ENCODE measurements at regions not wholly inside any gene's neighbourhood (a gene's known extent, or its start where the extent isn't known, plus 50 kb on each side); places are given as distances from the start of the nearest gene placed in this dataset.

DNA sequence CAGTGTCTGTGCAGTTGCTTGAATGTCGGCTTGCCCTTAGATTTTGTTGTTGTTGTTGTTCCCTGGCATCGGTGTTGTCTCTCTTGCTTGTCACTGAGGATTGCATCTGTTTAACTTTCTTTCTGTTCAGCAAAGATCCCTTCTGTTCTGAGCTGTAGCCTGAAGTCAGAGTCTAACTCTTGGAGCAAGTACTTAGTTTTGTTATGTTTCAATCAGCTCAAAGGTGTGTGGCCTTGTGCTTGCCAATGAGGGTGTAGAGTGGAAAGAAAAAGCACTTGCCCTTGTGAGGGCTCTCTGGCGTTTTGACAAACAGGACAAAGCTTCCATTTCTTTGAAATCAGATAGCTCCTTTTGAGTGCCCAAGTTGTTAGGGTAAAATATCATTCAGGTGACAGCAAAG lies 757.1 kb upstream of the CDH7 start:
- H3K9ac ChIP-seq (ENCODE audit: insufficient read depth, low read length) = no peak overlapping the region
- H3K4me3 ChIP-seq (replicated peaks in 1 of 4; ENCODE audit: control extremely low read depth in 1 of 4, insufficient read depth in 1 of 4, low read depth in 3 of 4, low read length in 4 of 4) = no peak overlapping the region
- no peaks in the 10 kb centered on the region for H3K4me1 ChIP-seq (ENCODE audit: control insufficient read depth, extremely low read depth, insufficient read depth, low read length)
- no peaks in the 10 kb centered on the region for H3K79me2 ChIP-seq (ENCODE audit: control insufficient read depth, insufficient read depth, low read length)
- no peak overlapping the region for H3K4me2 ChIP-seq (ENCODE audit: extremely low read depth, insufficient read depth, low read length)
- no peaks in the 10 kb centered on the region for H3K27me3 ChIP-seq (ENCODE audit: control insufficient read depth, insufficient read depth, low read length)
- H2AFZ ChIP-seq (ENCODE audit: low read length) = no peak overlapping the region
- H4K20me1 ChIP-seq (ENCODE audit: control insufficient read depth, extremely low read depth, insufficient read depth, low read length) = no peaks in the 10 kb centered on the region
- no peak overlapping the region for H3K27ac ChIP-seq (ENCODE audit: insufficient read depth, low read length)
- no peak for TF ChIP-seq CTCF (conservative IDR thresholded peaks at IDR 0.05 in 1 of 2, IDR thresholded peaks at IDR 0.05 in 1 of 2; ENCODE audit: low read depth in 1 of 2, low read length in 2 of 2)
- TF ChIP-seq EZH2 (IDR thresholded peaks at IDR 0.05; ENCODE audit: low read length, missing control alignments) = no peak
- DNase-seq (ENCODE audit: low read depth in 2 of 2) = no peak
- no peaks in the 10 kb centered on the region for H3K36me3 ChIP-seq (ENCODE audit: control insufficient read depth, insufficient read depth, low read length)
- no peaks in the 10 kb centered on the region for H3K9me3 ChIP-seq (ENCODE audit: control insufficient read depth, insufficient read depth, low read depth, low read length)

DNA sequence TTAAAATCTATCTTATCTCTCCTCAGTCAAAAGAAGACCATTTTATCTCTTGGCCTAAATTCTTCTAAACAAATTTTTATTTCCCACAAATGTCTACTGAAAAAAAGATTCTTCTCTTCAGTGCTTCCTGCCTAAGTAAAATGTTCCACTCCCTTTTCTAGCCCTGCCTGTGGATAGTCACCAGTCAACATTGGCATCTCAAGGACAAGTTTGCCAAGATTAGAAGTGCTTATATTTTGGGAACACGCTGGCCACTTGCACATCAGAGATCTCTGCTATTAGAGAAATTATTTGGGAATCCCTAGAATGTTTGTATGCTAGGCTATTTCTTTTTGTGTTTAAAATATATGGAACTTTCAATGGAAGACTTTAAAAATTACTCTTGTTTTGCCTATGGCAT lies 758.2 kb upstream of the CDH7 start:
- Histone ChIP-seq H3K9me3 (ENCODE audit: control insufficient read depth, insufficient read depth, low read depth, low read length) (no peaks in the 10 kb centered on the region), H4K20me1 (ENCODE audit: control insufficient read depth, extremely low read depth, insufficient read depth, low read length) (no peaks in the 10 kb centered on the region), H3K4me3 (replicated peaks in 1 of 4; ENCODE audit: control extremely low read depth in 1 of 4, insufficient read depth in 1 of 4, low read depth in 3 of 4, low read length in 4 of 4) (no peak overlapping the region), H3K4me1 (ENCODE audit: control insufficient read depth, extremely low read depth, insufficient read depth, low read length) (no peaks in the 10 kb centered on the region), H3K79me2 (ENCODE audit: control insufficient read depth, insufficient read depth, low read length) (no peaks in the 10 kb centered on the region), H3K4me2 (ENCODE audit: extremely low read depth, insufficient read depth, low read length) (no peak overlapping the region), H3K36me3 (ENCODE audit: control insufficient read depth, insufficient read depth, low read length) (no peaks in the 10 kb centered on the region), H2AFZ (ENCODE audit: low read length) (no peak overlapping the region), H3K9ac (ENCODE audit: insufficient read depth, low read length) (no peak overlapping the region), H3K27me3 (ENCODE audit: control insufficient read depth, insufficient read depth, low read length) (no peaks in the 10 kb centered on the region), H3K27ac (ENCODE audit: insufficient read depth, low read length) (no peak overlapping the region)
- no peak for TF ChIP-seq EZH2 (IDR thresholded peaks at IDR 0.05; ENCODE audit: low read length, missing control alignments)
- TF ChIP-seq CTCF (conservative IDR thresholded peaks at IDR 0.05 in 1 of 2, IDR thresholded peaks at IDR 0.05 in 1 of 2; ENCODE audit: low read depth in 1 of 2, low read length in 2 of 2) = no peak
- DNase-seq (ENCODE audit: low read depth in 2 of 2) = no peak

DNA sequence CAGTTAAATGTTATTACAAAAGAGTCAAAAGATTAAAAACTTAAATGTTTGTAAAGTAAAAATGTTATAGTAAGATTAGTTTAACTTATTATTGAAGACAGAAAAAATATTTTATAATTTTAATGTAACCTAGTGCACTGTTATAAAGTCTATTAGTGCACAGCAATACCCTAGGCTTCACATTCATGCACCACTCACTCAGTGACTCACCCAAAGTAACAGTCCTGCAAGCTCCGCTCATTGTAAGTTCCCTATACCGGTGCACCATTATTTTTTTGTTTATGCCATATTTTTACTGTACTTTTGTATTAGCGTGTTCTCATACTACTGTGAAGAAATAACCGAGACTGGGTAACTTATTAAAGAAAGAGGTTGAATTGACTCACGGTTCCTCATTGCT lies 759.7 kb upstream of the CDH7 start:
- Histone ChIP-seq H4K20me1 (ENCODE audit: control insufficient read depth, extremely low read depth, insufficient read depth, low read length) (no peaks in the 10 kb centered on the region), H3K4me3 (replicated peaks in 1 of 4; ENCODE audit: control extremely low read depth in 1 of 4, insufficient read depth in 1 of 4, low read depth in 3 of 4, low read length in 4 of 4) (no peak overlapping the region), H3K4me2 (ENCODE audit: extremely low read depth, insufficient read depth, low read length) (no peak overlapping the region), H3K79me2 (ENCODE audit: control insufficient read depth, insufficient read depth, low read length) (no peaks in the 10 kb centered on the region), H3K36me3 (ENCODE audit: control insufficient read depth, insufficient read depth, low read length) (no peaks in the 10 kb centered on the region), H3K27me3 (ENCODE audit: control insufficient read depth, insufficient read depth, low read length) (no peaks in the 10 kb centered on the region), H3K9me3 (ENCODE audit: control insufficient read depth, insufficient read depth, low read depth, low read length) (no peaks in the 10 kb centered on the region), H3K9ac (ENCODE audit: insufficient read depth, low read length) (no peak overlapping the region), H2AFZ (ENCODE audit: low read length) (no peak overlapping the region), H3K27ac (ENCODE audit: insufficient read depth, low read length) (no peak overlapping the region), H3K4me1 (ENCODE audit: control insufficient read depth, extremely low read depth, insufficient read depth, low read length) (no peaks in the 10 kb centered on the region)
- no peak for DNase-seq (ENCODE audit: low read depth in 2 of 2)
- TF ChIP-seq EZH2 (IDR thresholded peaks at IDR 0.05; ENCODE audit: low read length, missing control alignments) (no peak), CTCF (conservative IDR thresholded peaks at IDR 0.05 in 1 of 2, IDR thresholded peaks at IDR 0.05 in 1 of 2; ENCODE audit: low read depth in 1 of 2, low read length in 2 of 2) (no peak)

Measured in fibroblast of lung (primary cell).